ENCODE measurements at regions not wholly inside any gene's neighbourhood (a gene's known extent, or its start where the extent isn't known, plus 50 kb on each side); places are given as distances from the start of the nearest gene placed in this dataset.

DNA sequence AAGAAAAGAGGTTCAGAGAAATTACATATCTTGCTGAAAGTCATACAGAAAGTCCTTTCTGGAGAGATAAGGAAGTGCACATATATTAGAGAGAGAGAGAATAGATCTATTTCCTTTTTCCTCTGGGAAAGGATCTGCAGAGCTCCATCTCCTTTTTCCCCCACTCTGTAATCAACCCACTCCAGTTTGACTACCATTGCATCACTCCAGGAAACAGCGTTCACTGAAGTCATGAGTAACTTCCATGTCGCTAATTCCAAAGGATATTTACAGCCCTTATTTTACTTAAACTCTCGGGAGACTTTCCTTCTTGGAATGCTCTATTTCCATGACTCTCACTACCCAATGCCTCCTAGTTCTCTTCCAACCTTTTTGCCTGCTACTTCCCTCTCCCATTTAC, 72.5 kb upstream of the PARP11 start:
- no peak for DNase-seq

DNA sequence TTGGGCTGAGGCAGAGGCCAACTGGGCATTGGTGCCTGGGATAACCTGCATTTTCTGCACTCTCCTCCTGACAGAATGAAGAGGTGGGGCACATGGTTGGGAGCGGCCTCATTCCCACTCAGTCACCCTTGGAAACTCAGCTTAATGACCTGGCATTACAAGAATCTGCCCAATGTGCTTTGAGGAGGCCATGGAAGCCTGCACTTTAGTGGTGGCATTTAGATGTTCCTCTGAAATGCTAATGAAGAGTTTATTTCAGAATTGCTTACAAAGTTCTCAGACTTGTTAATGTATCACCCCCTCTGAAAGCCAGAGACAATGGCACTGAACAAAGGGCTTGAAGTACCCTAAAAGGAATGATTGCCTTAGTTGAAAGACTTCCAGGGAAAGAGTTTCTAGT, 71.4 kb upstream of the PARP11 start:
- no peak for DNase-seq

DNA sequence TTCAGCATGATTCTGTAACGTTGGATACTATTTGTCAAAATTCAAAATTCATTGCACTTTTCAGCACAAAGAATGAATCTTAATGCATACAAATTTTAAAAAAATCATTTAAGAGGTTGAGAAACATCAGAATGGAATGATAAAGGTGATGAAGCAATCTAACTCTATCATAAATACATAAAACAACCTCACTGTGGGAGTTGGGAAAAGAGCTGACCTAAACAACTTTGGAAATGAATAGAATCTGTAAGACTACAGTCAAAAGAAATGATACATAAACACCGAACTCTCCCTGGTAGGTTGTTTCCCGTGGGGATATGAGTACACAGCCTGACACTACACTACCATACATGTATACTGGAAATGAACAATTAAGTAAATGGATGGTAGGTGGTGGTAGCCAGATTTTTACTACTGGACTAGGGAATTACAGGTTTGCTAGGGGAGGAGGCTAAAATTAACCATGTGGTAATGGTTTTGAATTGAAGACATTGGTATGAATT, 64.9 kb upstream of the PARP11 start:
- DNase-seq = no peak

DNA sequence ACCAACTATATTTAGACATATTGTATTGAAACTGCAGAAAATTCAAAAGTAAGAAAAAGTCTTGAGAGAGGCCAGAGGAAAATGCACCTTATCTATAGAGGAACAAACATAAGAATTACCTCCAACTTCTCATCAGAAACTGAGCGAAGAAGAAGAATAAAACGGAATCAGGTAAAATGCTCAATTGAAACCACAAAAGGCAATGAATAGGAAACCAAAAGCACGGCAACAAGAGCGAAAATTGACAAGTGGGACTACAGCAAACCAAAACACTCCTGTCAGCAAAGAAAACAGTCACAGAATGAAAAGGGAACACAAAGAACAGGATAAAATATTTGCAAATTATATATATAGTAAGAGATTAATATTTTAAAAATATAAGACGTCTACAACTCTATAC, 61.9 kb upstream of the PARP11 start:
- DNase-seq = no peak

DNA sequence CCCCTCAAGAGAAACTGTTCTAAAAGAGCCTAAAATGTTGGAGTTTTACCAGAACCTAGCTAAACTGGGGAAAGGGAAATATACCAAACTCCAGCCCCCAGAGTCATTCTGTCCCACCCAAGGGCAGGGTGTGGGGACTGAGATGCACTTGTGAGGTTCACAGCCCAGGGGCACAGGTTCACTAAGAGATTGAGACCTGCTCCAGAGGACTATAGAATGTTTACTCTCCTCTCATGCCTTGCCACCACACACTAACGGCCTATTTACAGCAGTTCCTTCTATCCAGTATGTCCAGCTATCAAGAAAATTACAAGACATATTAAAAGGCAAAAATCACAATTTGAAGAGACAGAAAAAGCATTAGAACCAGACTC, 60.6 kb upstream of the PARP11 start:
- no peak for DNase-seq

DNA sequence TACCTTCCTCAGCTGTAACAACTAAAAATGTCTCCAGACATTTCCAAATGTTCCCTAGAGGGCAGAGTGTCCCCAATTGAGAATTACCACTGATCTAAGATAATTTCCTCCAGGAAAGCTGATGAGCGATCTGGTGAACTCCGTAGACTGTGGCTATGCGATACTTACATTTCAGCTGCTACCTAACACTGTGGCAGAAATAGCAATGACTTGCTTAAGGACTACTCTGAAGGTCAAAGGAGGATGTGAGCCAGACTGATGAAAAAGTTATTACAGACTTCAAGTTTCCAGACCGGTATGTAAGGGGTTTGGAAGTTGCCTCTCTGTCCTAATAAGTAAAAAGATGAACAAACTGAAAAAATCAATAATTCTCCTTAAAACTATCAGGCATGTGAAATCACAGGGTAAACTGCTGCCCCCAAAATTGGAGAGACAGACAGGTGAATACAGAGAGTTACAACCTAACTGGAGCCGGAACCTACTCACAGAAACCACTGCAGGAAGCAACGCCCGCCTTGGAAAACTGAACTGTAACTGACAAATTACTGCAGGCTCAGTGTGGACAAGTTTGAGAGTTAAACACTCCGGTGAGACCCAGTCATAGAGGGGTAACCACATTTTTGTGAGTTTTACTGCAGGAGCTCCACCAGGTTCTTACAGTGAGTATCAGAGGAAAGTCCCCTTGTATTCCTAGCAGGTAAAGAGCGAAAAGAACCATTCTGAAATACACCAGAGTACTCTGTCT, 60.0 kb upstream of the PARP11 start:
- no peak for DNase-seq

DNA sequence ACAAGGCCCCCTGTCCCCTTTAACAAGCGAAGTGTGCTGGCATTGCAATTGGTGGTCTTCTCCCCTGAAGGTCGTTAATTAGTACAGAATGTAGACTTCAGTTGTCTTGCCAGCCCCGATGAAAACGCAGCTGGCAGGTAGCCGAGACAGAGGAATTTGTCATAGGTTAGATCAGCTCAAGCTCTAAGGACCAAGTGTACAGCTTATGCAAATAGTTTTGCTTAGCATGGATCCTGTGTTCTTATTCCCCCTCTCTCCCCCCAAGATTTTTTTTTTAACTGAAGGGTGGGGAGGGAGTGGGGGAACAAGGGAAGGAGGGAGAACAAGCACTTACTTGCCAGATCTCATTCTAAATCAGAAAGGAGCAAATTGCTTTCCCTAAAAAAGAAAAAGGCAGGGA, 58.6 kb upstream of the PARP11 start:
- DNase-seq = no peak

DNA sequence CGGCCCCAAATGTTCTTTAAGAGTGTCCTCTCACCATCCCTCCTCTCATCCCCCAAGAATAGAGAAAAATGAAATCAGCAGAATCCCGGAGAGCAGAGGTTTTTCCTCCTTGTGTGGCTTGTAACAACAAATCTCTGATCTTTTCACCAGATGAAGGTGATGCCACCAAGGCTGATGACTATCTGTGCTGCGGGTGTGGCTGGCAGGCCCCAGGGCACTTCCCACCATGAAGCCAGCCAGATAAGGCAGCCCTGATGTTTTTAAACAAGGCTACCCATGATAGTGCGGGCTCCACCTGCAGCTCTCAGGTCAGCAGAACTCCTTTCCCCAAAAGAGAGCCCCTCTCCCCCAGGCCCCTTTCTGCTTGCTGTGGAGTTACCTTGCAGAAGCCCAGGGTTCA, 58.0 kb upstream of the PARP11 start:
- no peak for DNase-seq

DNA sequence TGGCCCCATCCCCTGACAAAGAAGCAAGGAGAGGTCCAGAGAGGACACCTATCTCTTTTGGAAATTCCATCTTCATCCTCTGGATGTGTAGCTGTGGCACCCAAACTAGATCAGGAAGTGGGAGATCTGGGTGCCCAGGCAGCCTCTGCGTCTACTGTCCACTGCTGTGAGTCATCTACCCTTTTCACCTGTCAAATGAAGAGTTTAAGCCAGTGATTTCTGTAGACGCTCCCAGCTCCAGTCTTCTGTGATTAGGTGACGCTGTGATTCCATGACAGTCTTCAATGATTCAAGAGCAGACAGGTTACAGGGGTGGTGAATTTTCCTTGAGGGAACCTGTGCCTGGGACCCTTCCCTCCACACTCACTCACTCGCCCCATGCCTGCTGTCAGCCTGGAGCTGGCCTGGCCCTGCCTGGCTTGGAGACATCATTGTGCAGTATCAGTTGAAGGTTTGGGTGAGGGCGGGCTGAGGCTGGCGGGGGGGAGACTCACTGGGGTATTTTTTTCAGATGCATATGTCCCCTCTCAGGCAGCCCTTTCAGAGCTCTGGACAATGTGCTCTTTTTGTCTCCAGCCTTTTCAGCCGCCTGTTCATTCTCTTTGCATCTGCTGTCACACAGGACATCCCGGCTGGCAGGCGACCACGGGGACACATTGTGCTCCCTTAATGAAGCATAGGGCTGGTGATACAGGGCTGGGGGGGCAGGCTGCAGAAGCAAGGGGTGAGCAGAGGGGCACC, 56.8 kb upstream of the PARP11 start:
- no peak for DNase-seq

DNA sequence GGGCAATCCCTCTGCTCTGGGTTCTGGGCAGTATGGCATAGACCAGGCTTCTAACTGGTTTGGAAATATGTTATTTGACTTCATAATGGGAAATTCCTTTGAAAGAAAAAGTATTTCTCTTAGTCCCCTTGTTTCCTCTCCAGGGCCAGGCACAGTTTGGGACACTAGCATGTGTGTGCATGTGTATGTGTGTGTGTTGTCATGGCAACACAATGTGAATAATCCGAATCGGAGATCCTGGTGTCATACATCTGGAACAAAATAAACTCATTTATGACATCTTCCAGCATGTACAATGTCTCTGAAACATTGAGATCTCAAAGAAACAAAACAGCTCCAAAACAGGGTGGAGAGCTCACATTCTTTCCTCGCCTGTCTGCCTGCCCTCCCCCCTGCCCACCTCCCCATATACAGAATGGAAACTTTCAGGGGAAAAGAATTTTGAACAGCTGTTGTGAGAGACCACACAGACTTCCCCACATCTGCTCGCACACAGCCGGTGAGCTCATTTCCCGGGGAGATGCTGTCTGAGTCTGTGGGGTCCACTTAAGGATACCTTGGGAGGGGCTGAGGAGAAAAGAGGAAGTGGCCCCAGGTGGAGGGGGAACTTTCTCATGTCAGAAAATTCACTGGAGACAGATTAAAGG, 55.5 kb upstream of the PARP11 start:
- DNase-seq = no peak

DNA sequence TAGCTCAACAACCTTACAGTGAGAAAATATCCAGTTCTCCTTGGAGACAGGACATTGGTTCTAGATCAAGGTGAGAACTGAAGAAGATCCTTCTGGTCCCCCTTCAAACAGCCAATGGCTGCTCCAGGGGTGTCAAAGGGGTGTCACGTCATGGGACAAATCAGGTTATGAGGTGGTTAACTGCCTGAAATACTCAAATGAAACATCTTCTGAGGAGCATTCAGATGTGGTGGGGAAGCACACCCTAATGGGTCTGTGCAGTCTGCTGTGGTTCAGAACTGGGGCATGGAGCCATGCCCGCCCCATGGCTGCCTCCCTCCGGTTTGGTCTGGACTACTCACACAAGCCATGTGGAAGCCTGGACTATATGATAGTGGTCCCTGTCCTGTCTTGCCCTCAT, 52.4 kb upstream of the PARP11 start:
- no peak for DNase-seq

DNA sequence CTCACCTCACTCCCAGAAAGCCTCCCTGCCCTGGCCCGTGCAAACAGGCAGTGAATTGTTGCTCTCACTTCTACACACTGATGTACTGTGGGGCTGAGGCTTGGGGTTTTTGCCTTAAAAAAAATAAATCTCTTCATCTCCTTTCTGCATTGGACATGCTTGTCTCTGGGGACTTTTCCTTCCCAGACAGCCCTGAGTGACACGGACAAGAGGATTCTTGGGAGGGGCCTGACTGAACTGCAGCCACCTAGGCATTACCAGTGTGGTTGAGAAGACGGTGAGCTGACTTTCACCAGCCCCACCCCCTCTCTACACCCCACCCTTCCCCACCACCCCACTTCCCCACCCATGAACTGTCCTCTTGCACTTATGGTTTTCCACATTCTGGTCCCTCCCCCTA, 51.6 kb upstream of the PARP11 start:
- no peak for DNase-seq

DNA sequence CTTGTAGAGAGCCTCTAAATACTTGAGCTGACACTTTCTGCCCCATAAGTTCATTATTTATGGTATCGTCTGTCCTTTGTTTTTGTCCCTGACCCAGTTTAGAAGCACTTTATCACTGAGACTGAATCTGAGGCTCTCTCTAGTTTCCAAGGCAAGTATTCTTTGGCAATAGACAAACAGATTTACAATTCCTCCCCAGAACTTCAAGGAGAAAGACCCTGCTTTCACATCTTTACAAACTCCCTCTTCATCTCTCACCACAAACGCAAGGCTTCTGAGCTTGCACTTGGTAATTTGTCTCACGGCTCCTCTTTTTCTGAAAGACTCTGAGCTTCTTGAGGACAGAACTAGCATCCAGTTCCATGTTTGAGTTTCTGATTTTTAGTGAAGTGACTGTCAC, 49.8 kb upstream of the PARP11 start:
- DNase-seq = no peak
